Activated CD4-positive, alpha-beta T cell treated with anti-CD3 and anti-CD28 coated beads, Interleukin-2, amount 50 U/mL, for 48 hours (primary cell): ENCODE measurements at regions not wholly inside any gene's neighbourhood (a gene's known extent, or its start where the extent isn't known, plus 50 kb on each side); places are given as distances from the start of the nearest gene placed in this dataset.

Experiments used
- DNase-seq, 2 experiments: peaks; one replicate each; pipeline ENCODE4 v3.0.0-alpha.2; 2020

GRCh38 chr1:29453502-29454240 lies 217.3 kb downstream of the PTPRU start:
- no peak for DNase-seq

- DNase-seq = no peak
These were observed 216.3 kb downstream of the PTPRU start for GRCh38 chr1:29452463-29453230.

- DNase-seq = no peak
These were observed 215.1 kb downstream of the PTPRU start for GRCh38 chr1:29451368-29451892.

GRCh38 chr1:29450591-29450990 lies 214.3 kb downstream of the PTPRU start:
- DNase-seq = no peak

GRCh38 chr1:29448456-29449235 lies 212.3 kb downstream of the PTPRU start:
- DNase-seq = no peak

- no peak for DNase-seq
These were observed 211.0 kb downstream of the PTPRU start for GRCh38 chr1:29447368-29447767.

- no peak for DNase-seq
These were observed 208.7 kb downstream of the PTPRU start for GRCh38 chr1:29444782-29445729.

- no peak for DNase-seq
These were observed 207.9 kb downstream of the PTPRU start for GRCh38 chr1:29444081-29444715.

GRCh38 chr1:29441916-29442668 lies 205.8 kb downstream of the PTPRU start:
- DNase-seq = no peak

- DNase-seq = no peak
These were observed 203.3 kb downstream of the PTPRU start for GRCh38 chr1:29439615-29440014.

- DNase-seq = no peak
These were observed 202.7 kb downstream of the PTPRU start for GRCh38 chr1:29438991-29439390.

GRCh38 chr1:29437946-29438345 lies 201.6 kb downstream of the PTPRU start:
- no peak for DNase-seq

GRCh38 chr1:29436181-29436785 lies 200.0 kb downstream of the PTPRU start:
- DNase-seq = no peak

- DNase-seq = no peak
These were observed 197.5 kb downstream of the PTPRU start for GRCh38 chr1:29433830-29434229.

GRCh38 chr1:29431138-29431537 lies 194.8 kb downstream of the PTPRU start:
- DNase-seq = no peak

GRCh38 chr1:29429656-29430055 lies 193.3 kb downstream of the PTPRU start:
- DNase-seq = no peak

- no peak for DNase-seq
These were observed 192.7 kb downstream of the PTPRU start for GRCh38 chr1:29428997-29429396.

- DNase-seq = no peak
These were observed 191.9 kb downstream of the PTPRU start for GRCh38 chr1:29428280-29428615.

- no peak for DNase-seq
These were observed 191.4 kb downstream of the PTPRU start for GRCh38 chr1:29427614-29428279.

- DNase-seq = no peak
These were observed 190.5 kb downstream of the PTPRU start for GRCh38 chr1:29426701-29427279.
